DND-41 (cell line): ENCODE measurements at regions not wholly inside any gene's neighbourhood (a gene's known extent, or its start where the extent isn't known, plus 50 kb on each side); places are given as distances from the start of the nearest gene placed in this dataset.

Experiments used
- CTCF ChIP-seq: IDR thresholded peaks from 2 replicates; pipeline ENCODE4 v1.5.1; 2012; ENCODE audit warnings: borderline replicate concordance, low read length, moderate library complexity, mild to moderate bottlenecking; ENCODE audit not compliant: poor library complexity, severe bottlenecking; ENCODE audit errors: extremely low read depth
- EZH2 ChIP-seq: IDR thresholded peaks from 3 replicates; pipeline ENCODE4 v1.6.1; 2012; ENCODE audit warnings: borderline replicate concordance, low read depth, mild to moderate bottlenecking, moderate library complexity, low read length, inconsistent platforms; ENCODE audit not compliant: severe bottlenecking

GRCh38 chr2:239495791-239496233 is 95.0 kb upstream of the HDAC4 start:
- TF ChIP-seq EZH2, result no peak
- TF ChIP-seq CTCF, result no peak
